ENCODE measurements at regions not wholly inside any gene's neighbourhood (a gene's known extent, or its start where the extent isn't known, plus 50 kb on each side); places are given as distances from the start of the nearest gene placed in this dataset.

- no peak overlapping the region for H3K4me3 ChIP-seq (ENCODE audit: low read depth, low read length)
- in situ Hi-C loops (cut with HindIII; ENCODE audit: low sequenced_read_pairs), result no loop called here
- no peak for DNase-seq (ENCODE audit: low read depth)
- TF ChIP-seq CTCF (IDR thresholded peaks at IDR 0.05; ENCODE audit: low read depth, low read length, missing control alignments), result no peak
Measured at GRCh38 chr11:116644201-116644940, 128.4 kb downstream of the BUD13 start.

GRCh38 chr11:116643521-116643920 is 129.3 kb downstream of the BUD13 start:
- TF ChIP-seq CTCF (IDR thresholded peaks at IDR 0.05; ENCODE audit: low read depth, low read length, missing control alignments), result no peak
- no peak overlapping the region for H3K4me3 ChIP-seq (ENCODE audit: low read depth, low read length)
- DNase-seq (ENCODE audit: low read depth), result no peak
- in situ Hi-C loops (cut with HindIII; ENCODE audit: low sequenced_read_pairs), result no loop called here

GRCh38 chr11:116642902-116643301 is 129.9 kb downstream of the BUD13 start:
- no peak overlapping the region for H3K4me3 ChIP-seq (ENCODE audit: low read depth, low read length)
- DNase-seq (ENCODE audit: low read depth), result no peak
- in situ Hi-C loops (cut with HindIII; ENCODE audit: low sequenced_read_pairs), result no loop called here
- no peak for TF ChIP-seq CTCF (IDR thresholded peaks at IDR 0.05; ENCODE audit: low read depth, low read length, missing control alignments)

GRCh38 chr11:116642481-116642880 is 130.3 kb downstream of the BUD13 start:
- in situ Hi-C loops (cut with HindIII; ENCODE audit: low sequenced_read_pairs), result no loop called here
- no peak for TF ChIP-seq CTCF (IDR thresholded peaks at IDR 0.05; ENCODE audit: low read depth, low read length, missing control alignments)
- no peak overlapping the region for H3K4me3 ChIP-seq (ENCODE audit: low read depth, low read length)
- DNase-seq (ENCODE audit: low read depth), result no peak

GRCh38 chr11:116641561-116642045 is 131.2 kb downstream of the BUD13 start:
- in situ Hi-C loops (cut with HindIII; ENCODE audit: low sequenced_read_pairs), result no loop called here
- TF ChIP-seq CTCF (IDR thresholded peaks at IDR 0.05; ENCODE audit: low read depth, low read length, missing control alignments), result peak; percentile 67
- DNase-seq (ENCODE audit: low read depth), result no peak
- H3K4me3 ChIP-seq (ENCODE audit: low read depth, low read length), result no peak overlapping the region

GRCh38 chr11:116640641-116641402 is 132.0 kb downstream of the BUD13 start:
- no peak overlapping the region for H3K4me3 ChIP-seq (ENCODE audit: low read depth, low read length)
- DNase-seq (ENCODE audit: low read depth), result no peak
- no peak for TF ChIP-seq CTCF (IDR thresholded peaks at IDR 0.05; ENCODE audit: low read depth, low read length, missing control alignments)
- in situ Hi-C loops (cut with HindIII; ENCODE audit: low sequenced_read_pairs), result no loop called here
